ENCODE measurements at regions not wholly inside any gene's neighbourhood (a gene's known extent, or its start where the extent isn't known, plus 50 kb on each side); places are given as distances from the start of the nearest gene placed in this dataset.

GRCh38 chr10:44647473-44647872, 262.6 kb upstream of the CXCL12 start:
- DNase-seq (no peak), ATAC-seq (replicated peaks in 1 of 4) (no peak)
- Histone ChIP-seq H3K36me3 (ENCODE audit: control insufficient read depth in 2 of 2, extremely low read depth in 1 of 2, insufficient read depth in 1 of 2, low read length in 1 of 2) (no peaks in the 10 kb centered on the region), H3K4me1 (ENCODE audit: control insufficient read depth in 1 of 2, extremely low read depth in 1 of 2, insufficient read depth in 2 of 2, low read length in 2 of 2) (no peaks in the 10 kb centered on the region), H3K9me3 (no peaks in the 10 kb centered on the region), H3K27ac (ENCODE audit: low read length) (no peak overlapping the region), H3K27me3 (replicated peaks in 1 of 2; ENCODE audit: control insufficient read depth in 2 of 2, extremely low read depth in 1 of 2, insufficient read depth in 2 of 2, low read length in 1 of 2) (peaks cover 0 to 3% of the 10 kb centered on the region in 2 experiments), H3K4me3 (ENCODE audit: control insufficient read depth in 1 of 2, extremely low read depth in 1 of 2, low read length in 1 of 2) (no peak overlapping the region)
- H3K4me3 Mint-ChIP-seq = no peak overlapping the region
- H3K27ac Mint-ChIP-seq = no peak overlapping the region
- ChIA-PET CTCF (no interaction called here), POLR2A (no interaction called here)
- H3K36me3 Mint-ChIP-seq = no peaks in the 10 kb centered on the region
- no peaks in the 10 kb centered on the region for H3K27me3 Mint-ChIP-seq
- no peaks in the 10 kb centered on the region for H3K4me1 Mint-ChIP-seq
- 69% methylated on average over 2 of the region's 2 CpGs for WGBS (ENCODE audit: insufficient coverage)
- peaks cover 3 to 7% (median 5%) of the 10 kb centered on the region in 3 donors for H3K9me3 Mint-ChIP-seq

GRCh38 chr10:44647877-44648542, 263.1 kb upstream of the CXCL12 start:
- ChIA-PET POLR2A (no interaction called here), CTCF (no interaction called here)
- H3K36me3 ChIP-seq (ENCODE audit: control insufficient read depth in 2 of 2, extremely low read depth in 1 of 2, insufficient read depth in 1 of 2, low read length in 1 of 2) = no peaks in the 10 kb centered on the region
- no peaks in the 10 kb centered on the region for H3K4me1 ChIP-seq (ENCODE audit: control insufficient read depth in 1 of 2, extremely low read depth in 1 of 2, insufficient read depth in 2 of 2, low read length in 2 of 2)
- Mint-ChIP-seq H3K4me3 (no peak overlapping the region), H3K4me1 (no peaks in the 10 kb centered on the region), H3K27ac (no peak overlapping the region), H3K36me3 (no peaks in the 10 kb centered on the region), H3K27me3 (no peaks in the 10 kb centered on the region), H3K9me3 (peaks cover 3 to 7% (median 5%) of the 10 kb centered on the region in 3 donors)
- H3K27ac ChIP-seq (ENCODE audit: low read length) = no peak overlapping the region
- no peak overlapping the region for H3K4me3 ChIP-seq (ENCODE audit: control insufficient read depth in 1 of 2, extremely low read depth in 1 of 2, low read length in 1 of 2)
- no peaks in the 10 kb centered on the region for H3K9me3 ChIP-seq
- DNase-seq (no peak), ATAC-seq (replicated peaks in 1 of 4) (no peak)
- WGBS (ENCODE audit: insufficient coverage) = 70% methylated on average over 5 of the region's 10 CpGs
- peaks cover 0 to 3% of the 10 kb centered on the region in 2 experiments for H3K27me3 ChIP-seq (replicated peaks in 1 of 2; ENCODE audit: control insufficient read depth in 2 of 2, extremely low read depth in 1 of 2, insufficient read depth in 2 of 2, low read length in 1 of 2)

GRCh38 chr10:44650691-44651661, 260.2 kb upstream of the TMEM72 start:
- POLR2A ChIA-PET = no interaction called here
- no peaks in the 10 kb centered on the region for H3K36me3 Mint-ChIP-seq
- peaks cover 0 to 3% of the 10 kb centered on the region in 2 experiments for H3K27me3 ChIP-seq (replicated peaks in 1 of 2; ENCODE audit: control insufficient read depth in 2 of 2, extremely low read depth in 1 of 2, insufficient read depth in 2 of 2, low read length in 1 of 2)
- no peak overlapping the region for H3K27ac Mint-ChIP-seq
- ATAC-seq (replicated peaks in 1 of 4) (no peak), DNase-seq (no peak)
- no peak overlapping the region for H3K4me3 Mint-ChIP-seq
- H3K27me3 Mint-ChIP-seq = no peaks in the 10 kb centered on the region
- H3K4me3 ChIP-seq (ENCODE audit: control insufficient read depth in 1 of 2, extremely low read depth in 1 of 2, low read length in 1 of 2) = no peak overlapping the region
- CTCF ChIA-PET = interaction anchor here in 1 of 2 donors (0.7 kb wide), 1 partner anchor 1018 kb away, joined by 5 read pairs; no protein-coding TSS in a partner anchor
- no peaks in the 10 kb centered on the region for H3K4me1 Mint-ChIP-seq
- no peaks in the 10 kb centered on the region for H3K36me3 ChIP-seq (ENCODE audit: control insufficient read depth in 2 of 2, extremely low read depth in 1 of 2, insufficient read depth in 1 of 2, low read length in 1 of 2)
- peaks cover 0 to 5% (median 0%) of the 10 kb centered on the region in 3 donors for H3K9me3 Mint-ChIP-seq
- H3K27ac ChIP-seq (ENCODE audit: low read length) = no peak overlapping the region
- H3K4me1 ChIP-seq (ENCODE audit: control insufficient read depth in 1 of 2, extremely low read depth in 1 of 2, insufficient read depth in 2 of 2, low read length in 2 of 2) = no peaks in the 10 kb centered on the region
- no peaks in the 10 kb centered on the region for H3K9me3 ChIP-seq
- 67% methylated on average over 1 of the region's 7 CpGs for WGBS (ENCODE audit: insufficient coverage)

- Histone ChIP-seq H3K27me3 (replicated peaks in 1 of 2; ENCODE audit: control insufficient read depth in 2 of 2, extremely low read depth in 1 of 2, insufficient read depth in 2 of 2, low read length in 1 of 2) (peaks cover 0 to 3% of the 10 kb centered on the region in 2 experiments), H3K4me1 (ENCODE audit: control insufficient read depth in 1 of 2, extremely low read depth in 1 of 2, insufficient read depth in 2 of 2, low read length in 2 of 2) (no peaks in the 10 kb centered on the region), H3K36me3 (ENCODE audit: control insufficient read depth in 2 of 2, extremely low read depth in 1 of 2, insufficient read depth in 1 of 2, low read length in 1 of 2) (no peaks in the 10 kb centered on the region), H3K9me3 (no peaks in the 10 kb centered on the region), H3K4me3 (ENCODE audit: control insufficient read depth in 1 of 2, extremely low read depth in 1 of 2, low read length in 1 of 2) (no peak overlapping the region), H3K27ac (ENCODE audit: low read length) (no peak overlapping the region)
- ATAC-seq (replicated peaks in 1 of 4) (no peak), DNase-seq (no peak)
- H3K36me3 Mint-ChIP-seq = no peaks in the 10 kb centered on the region
- no peak overlapping the region for H3K27ac Mint-ChIP-seq
- H3K4me1 Mint-ChIP-seq = no peaks in the 10 kb centered on the region
- WGBS (ENCODE audit: insufficient coverage) = 84% methylated on average over 3 of the region's 4 CpGs
- H3K4me3 Mint-ChIP-seq = no peak overlapping the region
- CTCF ChIA-PET = no interaction called here
- POLR2A ChIA-PET = interaction anchor here in 1 of 2 donors (0.7 kb wide), 1 partner anchor 31 kb away, joined by 4 read pairs; no protein-coding TSS in a partner anchor
- H3K27me3 Mint-ChIP-seq = no peaks in the 10 kb centered on the region
- H3K9me3 Mint-ChIP-seq = peaks cover 0 to 5% (median 0%) of the 10 kb centered on the region in 3 donors
These were observed 259.3 kb upstream of the TMEM72 start for GRCh38 chr10:44651834-44652233.

GRCh38 chr10:44659320-44659719, 251.8 kb upstream of the TMEM72 start:
- CTCF ChIA-PET = no interaction called here
- ATAC-seq (replicated peaks in 1 of 4) = no peak

GRCh38 chr10:44660271-44660670, 250.9 kb upstream of the TMEM72 start:
- CTCF ChIA-PET = no interaction called here
- Mint-ChIP-seq H3K27ac (no peak overlapping the region), H3K9me3 (peaks cover 0 to 3% (median 0%) of the 10 kb centered on the region in 3 donors), H3K27me3 (peaks cover 1 to 18% of the 10 kb centered on the region in 2 donors), H3K4me3 (no peak overlapping the region), H3K4me1 (no peaks in the 10 kb centered on the region), H3K36me3 (no peaks in the 10 kb centered on the region)
- Histone ChIP-seq H3K4me3 (ENCODE audit: control insufficient read depth in 1 of 2, extremely low read depth in 1 of 2, low read length in 1 of 2) (no peak overlapping the region), H3K4me1 (ENCODE audit: control insufficient read depth in 1 of 2, extremely low read depth in 1 of 2, insufficient read depth in 2 of 2, low read length in 2 of 2) (no peaks in the 10 kb centered on the region), H3K9me3 (no peaks in the 10 kb centered on the region), H3K36me3 (ENCODE audit: control insufficient read depth in 2 of 2, extremely low read depth in 1 of 2, insufficient read depth in 1 of 2, low read length in 1 of 2) (no peaks in the 10 kb centered on the region), H3K27ac (ENCODE audit: low read length) (no peak overlapping the region), H3K27me3 (replicated peaks in 1 of 2; ENCODE audit: control insufficient read depth in 2 of 2, extremely low read depth in 1 of 2, insufficient read depth in 2 of 2, low read length in 1 of 2) (no peaks in the 10 kb centered on the region)
- POLR2A ChIA-PET = no interaction called here
- ATAC-seq (replicated peaks in 1 of 4) (no peak), DNase-seq (no peak)
- no CpG with 5 or more reads among the region's 2 CpGs for WGBS (ENCODE audit: insufficient coverage)

More at GRCh38 chr10:44659320-44659719, 251.8 kb upstream of the TMEM72 start:
- Mint-ChIP-seq H3K27me3 (peaks cover 1 to 18% of the 10 kb centered on the region in 2 donors), H3K4me3 (no peak overlapping the region), H3K36me3 (no peaks in the 10 kb centered on the region), H3K4me1 (no peaks in the 10 kb centered on the region), H3K9me3 (peaks cover 0 to 3% (median under 1%) of the 10 kb centered on the region in 3 donors), H3K27ac (no peak overlapping the region)
- no peaks in the 10 kb centered on the region for H3K36me3 ChIP-seq (ENCODE audit: control insufficient read depth in 2 of 2, extremely low read depth in 1 of 2, insufficient read depth in 1 of 2, low read length in 1 of 2)
- no peaks in the 10 kb centered on the region for H3K9me3 ChIP-seq
- H3K4me3 ChIP-seq (ENCODE audit: control insufficient read depth in 1 of 2, extremely low read depth in 1 of 2, low read length in 1 of 2) = no peak overlapping the region
- H3K27ac ChIP-seq (ENCODE audit: low read length) = no peak overlapping the region
- DNase-seq = no peak
- H3K27me3 ChIP-seq (replicated peaks in 1 of 2; ENCODE audit: control insufficient read depth in 2 of 2, extremely low read depth in 1 of 2, insufficient read depth in 2 of 2, low read length in 1 of 2) = no peaks in the 10 kb centered on the region
- POLR2A ChIA-PET = no interaction called here
- no CpG with 5 or more reads among the region's 3 CpGs for WGBS (ENCODE audit: insufficient coverage)
- no peaks in the 10 kb centered on the region for H3K4me1 ChIP-seq (ENCODE audit: control insufficient read depth in 1 of 2, extremely low read depth in 1 of 2, insufficient read depth in 2 of 2, low read length in 2 of 2)
